Activated naive CD8-positive, alpha-beta T cell (primary cell): ENCODE measurements at regions not wholly inside any gene's neighbourhood (a gene's known extent, or its start where the extent isn't known, plus 50 kb on each side); places are given as distances from the start of the nearest gene placed in this dataset.
"Not testable (repeated sequence)": the region's sequence is repeated elsewhere in the genome, so short reads cannot be mapped to it uniquely, and the experiment has no call there.

ENCODE experiments used
- H3K27ac Mint-ChIP-seq: one replicate; pipeline ENCODE4 v1.8.0; 2021; ENCODE audit warnings: mixed read lengths
- H3K27me3 Mint-ChIP-seq: one replicate; pipeline ENCODE4 v1.8.0; 2021; ENCODE audit warnings: mixed read lengths
- H3K36me3 Mint-ChIP-seq: one replicate; pipeline ENCODE4 v1.8.0; 2021; ENCODE audit warnings: mixed read lengths
- H3K4me1 Mint-ChIP-seq: one replicate; pipeline ENCODE4 v1.8.0; 2021; ENCODE audit warnings: low read depth, mixed read lengths
- H3K4me3 Mint-ChIP-seq: one replicate; pipeline ENCODE4 v1.8.0; 2021; ENCODE audit warnings: mild to moderate bottlenecking, mixed read lengths
- H3K9me3 Mint-ChIP-seq: one replicate; pipeline ENCODE4 v1.8.0; 2021; ENCODE audit warnings: low read depth, mixed read lengths

DNA sequence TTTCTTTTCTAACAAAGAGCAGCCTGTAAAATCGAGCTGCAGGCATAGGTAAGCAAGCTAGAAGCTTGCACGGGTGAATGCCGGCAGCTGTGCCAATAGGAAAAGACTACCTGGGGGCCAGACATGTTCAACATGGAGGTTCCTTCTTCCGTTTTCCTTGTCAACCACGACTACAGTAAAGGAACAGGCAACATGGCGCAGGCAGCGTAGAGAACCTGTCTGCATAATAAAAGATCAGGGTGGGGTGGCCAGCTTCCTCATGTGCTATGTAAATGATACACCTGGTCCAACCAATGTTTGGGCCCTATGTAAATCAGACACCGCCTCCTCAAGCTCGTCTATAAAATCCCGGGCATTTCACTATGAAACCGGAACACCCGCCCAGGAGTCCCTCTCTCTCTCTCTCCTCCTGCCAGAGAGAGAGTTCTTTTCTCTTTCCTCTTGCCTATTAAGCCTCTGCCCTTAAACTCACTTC, 103.8 kb upstream of the LIFR start:
- peaks cover 16% of the 10 kb centered on the region for H3K27me3 Mint-ChIP-seq
- no peak overlapping the region for H3K4me3 Mint-ChIP-seq
- no peak overlapping the region for H3K27ac Mint-ChIP-seq
- H3K4me1 Mint-ChIP-seq = no peaks in the 10 kb centered on the region
- no peaks in the 10 kb centered on the region for H3K36me3 Mint-ChIP-seq
- H3K9me3 Mint-ChIP-seq = no peaks in the 10 kb centered on the region

DNA sequence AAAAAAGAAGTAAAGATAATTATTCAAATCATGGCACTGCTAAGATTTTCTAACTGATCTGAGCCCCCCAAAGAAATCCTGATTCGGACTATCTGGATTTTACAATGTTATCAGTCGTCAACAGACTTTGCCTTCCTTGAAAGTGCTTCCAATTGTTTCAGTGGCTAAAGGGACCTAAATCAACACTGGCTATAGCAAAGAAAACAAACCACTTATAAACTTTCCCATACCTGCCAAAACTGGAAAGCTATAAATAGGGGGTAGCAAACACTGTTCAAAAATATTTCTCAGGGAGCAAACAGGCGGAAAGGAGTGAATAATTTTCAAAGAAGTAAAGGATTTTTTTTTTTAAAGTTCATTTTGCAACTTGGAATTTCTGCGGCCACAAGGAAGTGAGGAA, 105.6 kb upstream of the LIFR start:
- no peak overlapping the region for H3K4me3 Mint-ChIP-seq
- no peaks in the 10 kb centered on the region for H3K4me1 Mint-ChIP-seq
- no peaks in the 10 kb centered on the region for H3K36me3 Mint-ChIP-seq
- H3K27me3 Mint-ChIP-seq = peaks cover 15% of the 10 kb centered on the region
- H3K9me3 Mint-ChIP-seq = no peaks in the 10 kb centered on the region
- no peak overlapping the region for H3K27ac Mint-ChIP-seq

DNA sequence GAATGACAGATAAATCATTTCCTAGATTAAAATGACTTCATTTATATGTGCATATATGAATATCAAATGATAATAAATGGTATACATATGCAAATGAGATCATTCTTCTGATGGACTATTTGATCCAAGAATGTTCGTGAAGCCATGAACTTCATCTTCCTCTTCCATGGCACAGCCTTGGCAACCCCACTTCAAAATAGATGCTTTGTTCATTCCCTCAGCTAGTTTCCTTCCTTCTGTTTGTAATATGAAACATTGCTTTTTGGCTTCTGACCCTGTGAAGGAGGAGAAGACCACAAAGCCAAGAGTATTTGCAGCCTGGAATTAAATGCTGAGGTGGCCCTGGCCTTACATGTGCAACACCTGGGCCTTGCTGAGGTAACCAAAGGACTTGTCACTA, 106.8 kb upstream of the LIFR start:
- H3K36me3 Mint-ChIP-seq = no peaks in the 10 kb centered on the region
- peaks cover 14% of the 10 kb centered on the region for H3K27me3 Mint-ChIP-seq

DNA sequence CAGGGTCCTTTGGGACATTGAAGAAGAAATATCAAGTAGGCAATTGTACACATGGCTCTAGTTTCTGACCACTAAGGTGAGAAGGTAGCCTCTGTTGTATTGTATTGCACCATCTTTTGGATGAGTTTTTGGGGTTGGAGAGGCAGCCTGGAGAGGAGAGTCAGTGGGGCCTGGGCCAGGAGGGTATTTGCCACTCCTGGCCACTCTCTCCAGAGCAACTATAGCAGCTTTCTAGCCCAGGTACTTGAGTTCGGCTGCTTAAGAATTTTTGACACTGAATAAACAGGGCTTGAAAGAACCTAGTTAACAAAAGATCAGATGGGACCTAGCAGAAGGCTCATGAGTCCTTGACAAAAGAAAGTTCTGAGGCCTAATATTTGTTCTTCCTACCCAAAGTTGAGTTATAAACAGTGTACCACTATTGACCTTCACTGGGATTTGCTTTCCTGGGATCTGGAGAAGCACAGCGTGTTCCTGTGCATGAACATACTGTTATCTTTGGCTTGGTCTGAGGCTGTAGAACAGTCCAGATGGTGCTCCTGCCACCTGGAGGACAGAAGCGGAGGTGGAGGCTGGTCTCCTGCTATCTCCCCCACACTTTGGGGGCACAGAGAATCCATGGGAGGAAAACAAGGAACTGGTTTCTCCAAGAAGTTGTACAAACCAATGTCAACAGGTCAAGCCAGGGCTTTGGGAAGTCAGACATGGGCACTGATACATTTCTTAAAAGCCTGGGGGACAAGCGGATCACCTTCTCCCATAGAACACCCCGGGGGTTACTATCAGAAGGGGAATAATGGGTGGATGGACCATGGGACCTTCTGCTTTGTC, 110.4 kb upstream of the LIFR start:
- no peak overlapping the region for H3K27ac Mint-ChIP-seq
- H3K4me1 Mint-ChIP-seq = no peaks in the 10 kb centered on the region
- no peaks in the 10 kb centered on the region for H3K36me3 Mint-ChIP-seq
- H3K4me3 Mint-ChIP-seq = no peak overlapping the region
- H3K27me3 Mint-ChIP-seq = peaks cover 15% of the 10 kb centered on the region
- no peaks in the 10 kb centered on the region for H3K9me3 Mint-ChIP-seq

More for the DNA sequence above, 106.8 kb upstream of the LIFR start:
- H3K4me3 Mint-ChIP-seq = no peak overlapping the region
- no peak overlapping the region for H3K27ac Mint-ChIP-seq
- H3K4me1 Mint-ChIP-seq = no peaks in the 10 kb centered on the region
- no peaks in the 10 kb centered on the region for H3K9me3 Mint-ChIP-seq

DNA sequence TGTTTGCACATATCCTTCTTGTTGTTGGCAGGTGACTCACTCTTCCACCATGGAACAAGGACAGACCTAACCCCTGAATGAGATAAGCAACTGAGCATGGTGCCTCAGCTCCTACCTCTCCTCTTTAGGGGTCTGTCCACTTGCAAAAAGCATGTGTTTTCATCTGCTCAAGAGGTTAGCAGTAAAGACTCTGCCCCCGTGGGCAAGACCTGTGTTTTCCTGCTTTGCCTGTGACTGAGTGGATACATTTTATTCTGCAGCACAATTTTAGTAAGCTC, 111.0 kb upstream of the LIFR start:
- no peaks in the 10 kb centered on the region for H3K36me3 Mint-ChIP-seq
- no peaks in the 10 kb centered on the region for H3K9me3 Mint-ChIP-seq
- H3K27ac Mint-ChIP-seq = no peak overlapping the region
- H3K4me1 Mint-ChIP-seq = no peaks in the 10 kb centered on the region
- H3K27me3 Mint-ChIP-seq = peaks cover 14% of the 10 kb centered on the region
- H3K4me3 Mint-ChIP-seq = no peak overlapping the region

DNA sequence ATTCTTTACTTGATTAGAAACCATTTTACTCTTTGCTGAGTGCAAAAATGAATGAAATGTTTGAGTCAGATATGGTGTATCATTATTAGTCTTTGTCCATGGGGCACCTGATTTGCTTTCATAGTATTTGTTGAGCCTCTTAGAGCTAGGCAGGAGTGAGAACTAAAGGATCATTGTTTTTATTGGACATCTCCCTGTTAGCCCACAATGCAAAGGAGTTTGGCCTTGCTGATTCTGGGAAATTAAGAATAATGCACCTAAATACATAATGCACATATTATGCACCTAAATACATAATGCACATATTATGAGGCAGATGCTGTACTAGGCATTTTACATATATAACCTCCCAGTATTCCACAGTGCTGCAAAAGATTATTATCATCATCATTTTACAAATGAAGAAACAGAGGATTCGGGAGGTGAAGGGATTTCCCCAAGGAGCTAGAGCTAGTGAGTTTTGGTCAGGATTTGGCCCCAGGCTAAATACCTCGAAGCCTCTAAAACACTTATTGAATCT, 113.0 kb upstream of the LIFR start:
- Mint-ChIP-seq H3K27ac (no peak overlapping the region), H3K9me3 (no peaks in the 10 kb centered on the region), H3K27me3 (peaks cover 16% of the 10 kb centered on the region), H3K36me3 (no peaks in the 10 kb centered on the region), H3K4me1 (no peaks in the 10 kb centered on the region), H3K4me3 (no peak overlapping the region)

DNA sequence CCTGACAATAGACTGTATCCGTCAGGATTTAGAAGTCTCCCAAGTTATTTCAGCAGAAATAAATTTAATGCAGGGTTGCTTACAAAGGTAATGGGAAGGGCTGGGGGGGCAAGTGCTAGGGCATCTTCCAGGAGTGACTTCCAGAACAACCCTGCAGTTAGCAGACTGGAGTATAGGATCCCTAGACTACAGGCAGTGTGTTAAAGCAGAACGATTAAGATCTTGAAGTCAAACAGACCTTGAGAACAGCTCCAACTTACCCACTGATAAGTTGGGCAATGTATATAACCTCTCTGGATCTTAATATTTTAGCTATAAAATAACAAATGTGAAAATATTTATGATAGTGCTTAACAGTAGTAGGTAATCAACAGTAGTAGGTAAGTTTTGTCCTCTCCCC, 113.6 kb upstream of the LIFR start:
- no peaks in the 10 kb centered on the region for H3K36me3 Mint-ChIP-seq
- no peaks in the 10 kb centered on the region for H3K4me1 Mint-ChIP-seq
- no peak overlapping the region for H3K27ac Mint-ChIP-seq
- H3K9me3 Mint-ChIP-seq = no peaks in the 10 kb centered on the region
- no peak overlapping the region for H3K4me3 Mint-ChIP-seq
- peaks cover 16% of the 10 kb centered on the region for H3K27me3 Mint-ChIP-seq

DNA sequence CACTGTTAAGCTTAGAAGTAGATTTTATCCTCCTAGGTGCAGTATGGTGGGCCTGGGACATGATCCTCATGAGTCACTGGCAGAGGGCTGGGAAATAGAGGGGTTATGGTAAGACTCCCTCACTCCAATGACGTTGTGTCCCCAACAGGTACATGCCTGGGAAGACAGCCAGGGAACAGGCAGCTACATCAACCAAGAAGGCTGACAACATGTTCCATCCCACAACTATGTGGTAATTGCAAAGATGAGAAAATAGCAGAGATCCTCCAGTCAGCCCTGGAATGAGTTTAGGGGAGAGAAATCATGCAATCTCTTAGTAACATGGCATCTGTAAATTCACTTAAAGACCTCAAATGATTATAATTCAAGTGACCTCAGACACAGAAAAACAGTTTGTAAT, 114.4 kb upstream of the LIFR start:
- H3K27ac Mint-ChIP-seq = no peak overlapping the region
- H3K9me3 Mint-ChIP-seq = peaks cover 7% of the 10 kb centered on the region
- H3K36me3 Mint-ChIP-seq = no peaks in the 10 kb centered on the region
- H3K4me1 Mint-ChIP-seq = no peaks in the 10 kb centered on the region
- H3K4me3 Mint-ChIP-seq = no peak overlapping the region
- H3K27me3 Mint-ChIP-seq = peaks cover 15% of the 10 kb centered on the region

DNA sequence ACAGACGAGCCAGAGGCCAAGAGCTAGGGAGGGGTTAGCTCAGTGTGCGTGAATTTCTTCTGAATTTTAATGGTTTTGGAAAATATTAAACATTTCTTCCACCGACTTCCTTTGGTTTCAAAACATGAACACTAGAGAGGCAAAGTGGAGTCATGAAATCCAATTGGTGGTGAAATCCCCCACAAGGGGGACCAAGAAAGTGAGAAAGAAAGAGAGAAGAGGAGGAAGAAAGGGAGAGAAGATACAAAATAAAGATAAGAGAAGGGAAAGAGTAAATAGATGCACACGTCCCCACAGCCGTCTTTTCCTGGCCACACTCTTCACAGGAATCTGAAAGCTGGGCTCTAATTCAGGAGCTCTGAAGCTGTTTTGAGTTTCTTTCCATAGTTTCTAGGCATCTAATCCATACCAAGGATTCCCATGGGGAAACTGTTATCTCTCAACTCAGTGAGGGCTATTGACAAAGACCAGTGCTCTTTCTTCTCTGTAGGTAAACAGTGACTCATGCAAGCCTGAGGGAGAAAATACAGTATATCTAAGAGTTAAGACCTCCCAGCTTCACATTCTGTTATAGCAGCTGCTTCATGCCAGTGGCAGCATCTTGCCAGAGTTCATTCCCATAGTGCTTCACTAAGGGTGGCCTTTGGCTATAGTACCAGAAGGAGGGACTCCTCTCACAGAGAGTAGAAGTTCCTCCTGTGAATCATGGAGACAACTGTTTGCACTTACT, 115.8 kb upstream of the LIFR start:
- Mint-ChIP-seq H3K27ac (no peak overlapping the region), H3K27me3 (peaks cover 13% of the 10 kb centered on the region), H3K4me3 (no peak overlapping the region), H3K36me3 (no peaks in the 10 kb centered on the region), H3K4me1 (no peaks in the 10 kb centered on the region), H3K9me3 (peaks cover 9% of the 10 kb centered on the region)

DNA sequence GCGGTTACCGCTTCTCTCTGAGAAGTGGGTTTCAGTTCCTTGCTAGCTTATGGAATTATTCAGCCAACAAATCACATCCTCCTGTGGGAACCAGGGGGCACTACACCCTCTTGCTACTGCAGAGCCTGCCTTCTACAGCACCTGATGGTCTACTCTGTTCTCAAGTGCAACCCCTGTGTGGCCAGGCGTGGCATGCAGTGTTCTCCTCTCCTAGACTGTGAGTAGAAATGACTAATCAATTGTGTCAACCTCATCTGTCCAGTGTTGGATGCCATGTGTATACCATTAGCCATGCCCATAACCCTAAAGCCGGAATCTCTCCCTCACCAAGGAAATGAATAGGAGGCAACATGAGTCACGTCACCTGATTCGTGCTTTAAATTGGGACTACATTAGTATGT, 117.2 kb upstream of the LIFR start:
- H3K27me3 Mint-ChIP-seq = peaks cover 13% of the 10 kb centered on the region
- no peaks in the 10 kb centered on the region for H3K36me3 Mint-ChIP-seq
- peaks cover 9% of the 10 kb centered on the region for H3K9me3 Mint-ChIP-seq

GRCh38 chr5:38675443-38675842, 119.0 kb upstream of the LIFR start:
- Mint-ChIP-seq H3K36me3 (no peaks in the 10 kb centered on the region), H3K4me1 (no peaks in the 10 kb centered on the region), H3K4me3 (no peak overlapping the region), H3K27me3 (peaks cover 11% of the 10 kb centered on the region), H3K27ac (no peak overlapping the region), H3K9me3 (peaks cover 9% of the 10 kb centered on the region)

More for the DNA sequence above, 117.2 kb upstream of the LIFR start:
- Mint-ChIP-seq H3K4me1 (no peaks in the 10 kb centered on the region), H3K27ac (no peak overlapping the region), H3K4me3 (no peak overlapping the region)

DNA sequence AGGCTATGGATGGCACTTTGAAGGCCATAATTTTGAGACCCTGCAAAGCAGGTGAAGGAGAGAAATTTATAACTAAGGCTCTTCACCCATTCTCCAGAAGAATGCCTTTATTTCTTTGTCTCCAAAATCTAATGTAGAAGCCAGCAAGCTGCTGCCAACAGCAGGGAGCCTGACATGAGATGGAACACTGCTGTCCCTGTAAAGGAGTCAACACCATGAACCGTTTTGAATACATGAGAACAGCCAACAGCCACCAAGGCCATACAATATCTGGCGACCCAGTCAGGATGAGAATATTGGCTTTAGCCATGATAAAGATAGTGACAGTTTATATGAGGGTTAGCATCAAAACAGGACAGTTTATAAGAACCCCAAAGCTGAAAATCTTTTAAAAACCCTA, 121.2 kb upstream of the LIFR start:
- Mint-ChIP-seq H3K27ac (no peak overlapping the region), H3K36me3 (no peaks in the 10 kb centered on the region), H3K27me3 (peaks cover 4% of the 10 kb centered on the region), H3K4me3 (no peak overlapping the region), H3K4me1 (no peaks in the 10 kb centered on the region), H3K9me3 (peaks cover 9% of the 10 kb centered on the region)

- H3K9me3 Mint-ChIP-seq = peaks cover 9% of the 10 kb centered on the region
- H3K4me3 Mint-ChIP-seq = no peak overlapping the region
- H3K4me1 Mint-ChIP-seq = no peaks in the 10 kb centered on the region
- no peak overlapping the region for H3K27ac Mint-ChIP-seq
- no peaks in the 10 kb centered on the region for H3K36me3 Mint-ChIP-seq
- peaks cover 4% of the 10 kb centered on the region for H3K27me3 Mint-ChIP-seq
Observed at GRCh38 chr5:38678076-38678475, 121.6 kb upstream of the LIFR start.

DNA sequence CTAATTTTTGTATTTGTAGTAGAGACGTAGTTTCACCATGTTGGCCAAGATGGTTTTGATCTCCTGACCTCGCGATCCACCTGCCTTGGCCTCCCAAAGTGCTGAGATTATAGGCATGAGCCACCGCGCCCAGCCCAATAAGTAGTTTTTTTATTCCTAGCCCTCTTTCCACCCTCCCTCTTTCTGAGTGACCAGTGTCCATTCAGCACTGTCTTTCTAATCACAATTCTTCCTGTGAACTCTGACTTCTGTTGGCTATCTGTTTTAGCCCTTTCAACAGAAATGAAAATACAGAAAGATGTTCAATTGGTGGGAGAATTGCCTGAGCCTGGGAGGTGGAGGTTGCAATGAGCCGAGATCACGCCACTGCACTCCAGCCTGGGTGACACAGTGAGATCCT, 122.3 kb upstream of the LIFR start:
- H3K36me3 Mint-ChIP-seq, H3K4me3 Mint-ChIP-seq, H3K9me3 Mint-ChIP-seq: not testable (repeated sequence)

GRCh38 chr5:38680094-38680825, 123.8 kb upstream of the LIFR start:
- no peaks in the 10 kb centered on the region for H3K36me3 Mint-ChIP-seq
- H3K9me3 Mint-ChIP-seq = peaks cover 8% of the 10 kb centered on the region
- no peaks in the 10 kb centered on the region for H3K27me3 Mint-ChIP-seq
- no peak overlapping the region for H3K4me3 Mint-ChIP-seq
- H3K27ac Mint-ChIP-seq = no peak overlapping the region
- H3K4me1 Mint-ChIP-seq = no peaks in the 10 kb centered on the region

More for the DNA sequence above, 122.3 kb upstream of the LIFR start:
- H3K4me1 Mint-ChIP-seq, H3K27ac Mint-ChIP-seq, H3K27me3 Mint-ChIP-seq: not testable (repeated sequence)
